ENCODE measurements at regions not wholly inside any gene's neighbourhood (a gene's known extent, or its start where the extent isn't known, plus 50 kb on each side); places are given as distances from the start of the nearest gene placed in this dataset.
A peak's percentile ranks its signal among the peaks of the same experiment; 100 is the strongest.

DNA sequence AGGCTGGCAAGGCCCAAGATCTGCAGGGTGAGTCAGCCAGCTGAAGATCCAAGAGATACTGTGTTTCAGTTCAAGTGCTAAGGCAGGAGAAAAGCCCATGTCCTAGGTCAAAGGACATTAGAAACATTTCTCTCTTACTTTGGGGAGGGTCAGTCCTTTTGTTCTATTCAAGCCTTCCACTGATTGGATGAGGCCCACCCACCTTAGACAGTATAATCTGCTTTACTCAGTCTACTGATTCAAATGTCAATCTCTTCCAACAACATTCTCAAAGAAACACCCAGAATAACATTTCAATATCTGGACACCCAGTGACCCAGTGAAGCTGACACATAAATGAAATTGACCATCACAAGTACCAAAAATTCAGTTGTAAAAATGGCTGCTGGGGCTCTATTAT, 367.8 kb upstream of the ZP4 start:
- Histone ChIP-seq H3K27me3 (no peaks in the 10 kb centered on the region), H3K9me3 (no peaks in the 10 kb centered on the region), H3K27ac (no peak overlapping the region), H3K4me3 (no peak overlapping the region), H3K4me1 (no peaks in the 10 kb centered on the region), H3K36me3 (no peaks in the 10 kb centered on the region)
- no peak for DNase-seq (ENCODE audit: low spot score)
- TF ChIP-seq, protein P1, sequence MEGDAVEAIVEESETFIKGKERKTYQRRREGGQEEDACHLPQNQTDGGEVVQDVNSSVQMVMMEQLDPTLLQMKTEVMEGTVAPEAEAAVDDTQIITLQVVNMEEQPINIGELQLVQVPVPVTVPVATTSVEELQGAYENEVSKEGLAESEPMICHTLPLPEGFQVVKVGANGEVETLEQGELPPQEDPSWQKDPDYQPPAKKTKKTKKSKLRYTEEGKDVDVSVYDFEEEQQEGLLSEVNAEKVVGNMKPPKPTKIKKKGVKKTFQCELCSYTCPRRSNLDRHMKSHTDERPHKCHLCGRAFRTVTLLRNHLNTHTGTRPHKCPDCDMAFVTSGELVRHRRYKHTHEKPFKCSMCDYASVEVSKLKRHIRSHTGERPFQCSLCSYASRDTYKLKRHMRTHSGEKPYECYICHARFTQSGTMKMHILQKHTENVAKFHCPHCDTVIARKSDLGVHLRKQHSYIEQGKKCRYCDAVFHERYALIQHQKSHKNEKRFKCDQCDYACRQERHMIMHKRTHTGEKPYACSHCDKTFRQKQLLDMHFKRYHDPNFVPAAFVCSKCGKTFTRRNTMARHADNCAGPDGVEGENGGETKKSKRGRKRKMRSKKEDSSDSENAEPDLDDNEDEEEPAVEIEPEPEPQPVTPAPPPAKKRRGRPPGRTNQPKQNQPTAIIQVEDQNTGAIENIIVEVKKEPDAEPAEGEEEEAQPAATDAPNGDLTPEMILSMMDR (IDR thresholded peaks at IDR 0.05): no peak

DNA sequence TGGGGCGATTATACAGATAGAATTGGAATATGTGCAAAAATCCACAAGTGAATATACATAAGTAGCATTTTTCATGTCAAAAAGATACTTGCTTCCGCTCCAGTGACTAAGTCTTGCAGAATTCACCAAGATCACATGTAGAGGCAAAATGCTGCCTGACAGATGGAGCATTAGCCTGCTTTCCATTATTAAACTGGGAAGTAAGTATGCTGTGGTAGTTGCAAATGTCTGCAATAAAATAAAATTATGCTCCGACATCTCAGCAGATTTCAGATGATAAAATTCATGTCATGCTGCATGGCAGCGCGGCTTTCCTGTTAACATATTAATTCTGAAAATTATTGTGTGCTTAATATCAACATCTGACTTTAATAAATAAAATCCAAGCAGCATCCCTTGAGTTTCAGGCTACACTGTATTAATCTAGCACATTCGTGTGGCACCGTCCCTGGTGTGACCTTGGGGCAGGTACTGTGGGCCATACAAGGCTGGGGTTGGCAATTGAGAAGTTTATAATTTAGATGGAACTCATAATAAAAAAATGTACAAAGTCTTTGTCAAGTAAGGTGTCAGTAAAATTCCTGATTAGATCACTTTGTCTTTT, 366.4 kb upstream of the ZP4 start:
- Histone ChIP-seq H3K36me3 (no peaks in the 10 kb centered on the region), H3K4me3 (no peak overlapping the region), H3K9me3 (no peaks in the 10 kb centered on the region), H3K4me1 (no peaks in the 10 kb centered on the region), H3K27me3 (no peaks in the 10 kb centered on the region), H3K27ac (no peak overlapping the region)
- no peak for DNase-seq (ENCODE audit: low spot score)
- TF ChIP-seq, protein P1 (IDR thresholded peaks at IDR 0.05): no peak

DNA sequence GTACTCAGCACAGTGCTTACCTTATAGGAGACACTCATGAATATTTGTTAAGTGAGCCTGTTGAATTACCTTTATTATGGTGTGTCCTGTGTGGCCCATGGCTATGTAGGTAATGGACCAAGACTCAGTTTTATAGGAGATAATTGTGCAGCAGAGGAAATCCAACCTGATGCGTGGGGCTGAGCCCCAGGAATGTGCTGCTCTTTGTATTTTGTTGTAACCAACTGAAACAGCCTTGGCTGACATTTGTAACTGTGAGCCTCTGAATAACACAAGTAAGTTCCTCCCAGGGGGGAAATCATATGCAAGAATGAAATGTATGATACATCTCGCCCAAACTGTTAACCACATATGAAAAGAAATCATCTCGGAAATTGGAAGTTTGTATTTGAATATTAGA, 364.2 kb upstream of the ZP4 start:
- Histone ChIP-seq H3K36me3 (no peaks in the 10 kb centered on the region), H3K9me3 (no peaks in the 10 kb centered on the region), H3K4me1 (no peaks in the 10 kb centered on the region), H3K27ac (no peak overlapping the region), H3K4me3 (no peak overlapping the region), H3K27me3 (no peaks in the 10 kb centered on the region)
- no peak for DNase-seq (ENCODE audit: low spot score)
- TF ChIP-seq, protein P1 (IDR thresholded peaks at IDR 0.05): no peak

DNA sequence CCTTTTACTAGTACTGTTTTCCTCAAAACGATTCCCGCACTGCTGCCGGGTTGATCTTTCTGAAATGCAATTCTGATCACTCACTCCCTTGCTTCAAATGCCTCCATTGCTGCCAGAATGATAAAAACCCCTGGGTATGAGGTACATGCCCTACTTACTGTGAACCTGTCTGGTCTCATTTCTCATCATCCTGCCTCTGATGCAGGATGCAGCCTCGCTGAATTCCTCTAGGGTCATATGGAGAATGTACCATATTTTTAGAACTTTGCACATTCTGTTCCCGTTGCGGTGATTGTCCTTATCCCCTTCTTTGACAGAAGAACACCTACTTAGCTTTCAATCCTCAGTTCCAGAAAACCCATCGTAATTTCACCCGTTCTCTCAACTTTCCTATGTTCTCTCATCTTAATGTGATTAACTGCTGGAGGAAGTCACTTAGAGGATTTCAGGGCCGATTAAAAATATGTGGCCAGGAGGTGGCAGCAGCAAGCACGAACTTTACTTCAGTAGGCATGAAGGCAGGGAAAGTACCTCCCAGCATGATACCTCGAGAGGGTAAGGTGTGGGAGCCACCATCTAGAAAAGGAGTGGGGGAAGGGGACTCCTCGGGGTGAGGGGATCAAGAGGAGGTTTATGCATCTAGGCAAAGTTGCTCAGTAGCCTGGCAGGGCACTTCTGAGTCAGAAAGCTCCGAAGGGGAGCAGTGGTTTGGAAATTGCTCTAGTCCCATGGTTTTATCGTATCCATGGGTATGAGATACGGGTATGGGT, 361.5 kb upstream of the ZP4 start:
- H3K27ac ChIP-seq: no peak overlapping the region
- DNase-seq (ENCODE audit: low spot score): no peak
- H3K27me3 ChIP-seq: no peaks in the 10 kb centered on the region
- H3K36me3 ChIP-seq: no peaks in the 10 kb centered on the region
- H3K4me3 ChIP-seq: no peak overlapping the region
- no peaks in the 10 kb centered on the region for H3K4me1 ChIP-seq
- TF ChIP-seq, protein P1 (IDR thresholded peaks at IDR 0.05): peak in 1 of 2 donors; percentile 52
- H3K9me3 ChIP-seq: no peaks in the 10 kb centered on the region

DNA sequence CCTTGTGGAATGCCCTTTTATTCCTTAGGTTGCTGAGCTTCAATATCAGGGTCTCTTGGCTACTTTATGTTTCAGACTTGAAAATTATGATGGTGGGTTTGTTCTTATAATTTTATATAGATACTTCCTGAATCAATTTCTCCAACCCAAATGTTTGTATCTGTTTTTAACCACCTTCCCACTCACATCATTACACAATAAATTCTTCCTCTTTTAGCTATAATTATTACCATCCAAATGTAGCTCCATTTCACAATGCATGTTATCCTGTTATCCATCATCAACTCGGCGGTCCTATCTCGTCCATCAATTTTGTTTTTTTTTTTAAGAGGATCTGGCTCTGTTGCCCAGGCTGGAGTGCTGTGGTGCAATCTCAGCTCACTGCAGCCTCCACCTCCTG, 357.6 kb upstream of the ZP4 start:
- DNase-seq (ENCODE audit: low spot score): no peak
- Histone ChIP-seq H3K27me3 (no peaks in the 10 kb centered on the region), H3K27ac (no peak overlapping the region), H3K9me3 (no peaks in the 10 kb centered on the region), H3K4me1 (no peaks in the 10 kb centered on the region), H3K4me3 (no peak overlapping the region), H3K36me3 (no peaks in the 10 kb centered on the region)
- TF ChIP-seq, protein P1 (IDR thresholded peaks at IDR 0.05): no peak
